Retinal pigment epithelial cell (primary cell): ENCODE measurements at regions not wholly inside any gene's neighbourhood (a gene's known extent, or its start where the extent isn't known, plus 50 kb on each side); places are given as distances from the start of the nearest gene placed in this dataset.

ENCODE experiments used
- DNase-seq: peaks from one replicate; pipeline ENCODE4 v3.0.0-alpha.2; 2010; ENCODE audit warnings: low read depth
- H3K4me3 ChIP-seq: 2 replicates; pipeline ENCODE4 v1.5.1; 2011; ENCODE audit warnings: mild to moderate bottlenecking, low read length, control low read depth, moderate library complexity
- TF ChIP-seq, protein P1 (sequence below): conservative IDR thresholded peaks from 2 replicates; pipeline ENCODE4 v1.5.1; 2011; ENCODE audit warnings: low read depth, low read length, control low read depth, inconsistent platforms

DNA sequence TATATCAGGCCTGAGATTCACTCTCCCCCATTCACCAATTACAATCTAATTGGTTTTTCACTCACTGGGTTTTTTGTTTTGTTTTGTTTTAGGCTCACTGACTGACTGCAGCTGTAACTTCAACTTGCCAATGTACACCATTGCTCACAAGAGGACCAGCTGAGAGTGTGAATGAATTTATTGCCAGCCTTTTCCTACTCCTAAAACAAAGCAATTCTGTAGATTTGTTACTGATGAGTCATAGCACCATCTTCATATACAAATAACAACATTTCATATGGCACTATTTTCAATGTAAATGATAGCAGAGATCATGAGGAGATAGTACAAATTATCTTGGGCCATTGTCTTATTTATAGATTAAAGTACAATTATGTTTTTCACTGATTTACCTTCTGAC is 76.0 kb upstream of the DPYD start:
- TF ChIP-seq, protein P1, sequence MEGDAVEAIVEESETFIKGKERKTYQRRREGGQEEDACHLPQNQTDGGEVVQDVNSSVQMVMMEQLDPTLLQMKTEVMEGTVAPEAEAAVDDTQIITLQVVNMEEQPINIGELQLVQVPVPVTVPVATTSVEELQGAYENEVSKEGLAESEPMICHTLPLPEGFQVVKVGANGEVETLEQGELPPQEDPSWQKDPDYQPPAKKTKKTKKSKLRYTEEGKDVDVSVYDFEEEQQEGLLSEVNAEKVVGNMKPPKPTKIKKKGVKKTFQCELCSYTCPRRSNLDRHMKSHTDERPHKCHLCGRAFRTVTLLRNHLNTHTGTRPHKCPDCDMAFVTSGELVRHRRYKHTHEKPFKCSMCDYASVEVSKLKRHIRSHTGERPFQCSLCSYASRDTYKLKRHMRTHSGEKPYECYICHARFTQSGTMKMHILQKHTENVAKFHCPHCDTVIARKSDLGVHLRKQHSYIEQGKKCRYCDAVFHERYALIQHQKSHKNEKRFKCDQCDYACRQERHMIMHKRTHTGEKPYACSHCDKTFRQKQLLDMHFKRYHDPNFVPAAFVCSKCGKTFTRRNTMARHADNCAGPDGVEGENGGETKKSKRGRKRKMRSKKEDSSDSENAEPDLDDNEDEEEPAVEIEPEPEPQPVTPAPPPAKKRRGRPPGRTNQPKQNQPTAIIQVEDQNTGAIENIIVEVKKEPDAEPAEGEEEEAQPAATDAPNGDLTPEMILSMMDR, result no peak

GRCh38 chr1:97989094-97989680 is 68.4 kb upstream of the DPYD start:
- DNase-seq, result no peak
- H3K4me3 ChIP-seq, result no peak overlapping the region
- TF ChIP-seq, protein P1, result no peak

More for the DNA sequence above, 76.0 kb upstream of the DPYD start:
- no peak for DNase-seq
- no peak overlapping the region for H3K4me3 ChIP-seq

DNA sequence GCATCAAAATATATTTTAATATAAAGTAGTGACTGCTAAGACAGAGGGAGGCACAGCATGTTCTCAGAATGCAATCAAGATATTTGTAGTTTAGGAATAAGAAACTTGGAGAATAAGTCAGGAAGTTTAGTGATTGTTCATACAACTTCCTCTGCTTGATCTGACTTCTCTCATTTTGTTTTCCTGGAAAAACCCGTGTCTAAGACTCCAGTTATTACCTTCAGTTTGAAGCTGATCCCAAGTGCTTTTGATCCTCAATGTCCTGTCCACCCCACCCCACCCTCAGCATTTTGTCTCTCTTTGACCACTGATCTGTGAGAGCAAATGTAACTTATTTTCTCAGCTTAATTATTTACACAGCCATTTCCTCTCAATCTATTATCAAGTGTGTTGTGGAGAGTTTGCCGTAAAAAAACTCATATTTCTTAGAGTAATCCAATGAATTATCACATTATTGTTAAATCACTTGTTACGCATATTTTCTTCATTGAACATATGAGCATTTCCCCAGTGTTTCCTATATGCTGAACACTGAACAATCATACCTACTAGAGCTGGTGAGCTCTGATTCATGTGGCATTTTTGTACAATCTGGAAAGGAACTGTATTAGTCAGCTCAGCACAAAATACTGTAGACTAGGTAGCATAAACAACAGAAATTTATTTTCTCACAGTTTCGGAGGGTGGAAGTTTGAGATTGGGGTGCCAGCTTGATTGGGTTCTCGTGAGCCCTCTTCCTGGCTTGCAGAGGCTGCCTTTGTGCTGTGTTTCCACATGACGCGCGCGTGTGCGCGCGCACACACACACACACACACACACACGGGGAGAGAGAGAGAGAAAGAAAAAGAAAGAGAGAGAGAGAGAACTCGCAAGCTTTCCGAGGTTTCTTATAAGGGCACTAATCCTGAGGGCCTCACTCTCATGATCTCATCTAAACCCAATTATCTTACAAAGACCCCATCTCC is 65.5 kb upstream of the DPYD start:
- no peak overlapping the region for H3K4me3 ChIP-seq
- TF ChIP-seq, protein P1, result no peak
- DNase-seq, result no peak

DNA sequence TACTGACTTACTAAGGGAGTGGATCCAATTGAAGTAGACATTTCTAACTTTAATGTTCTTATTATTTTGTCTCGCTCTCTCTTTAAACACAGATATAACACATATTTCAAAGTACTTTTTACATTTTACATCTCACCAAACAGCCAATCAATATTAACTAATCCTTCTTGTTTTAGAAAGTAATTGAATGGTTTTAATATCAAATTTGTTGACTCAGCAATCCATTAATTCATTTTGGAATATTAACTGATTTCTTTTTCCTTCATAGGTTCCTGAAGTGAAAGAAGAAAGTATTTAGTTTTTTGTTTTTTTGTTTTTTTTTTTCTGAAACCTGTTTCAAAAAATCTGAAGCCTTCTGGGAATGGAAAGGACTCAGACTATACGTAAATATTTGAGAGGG is 62.3 kb upstream of the DPYD start:
- DNase-seq, result no peak
- H3K4me3 ChIP-seq, result no peak overlapping the region
- TF ChIP-seq, protein P1, result no peak

DNA sequence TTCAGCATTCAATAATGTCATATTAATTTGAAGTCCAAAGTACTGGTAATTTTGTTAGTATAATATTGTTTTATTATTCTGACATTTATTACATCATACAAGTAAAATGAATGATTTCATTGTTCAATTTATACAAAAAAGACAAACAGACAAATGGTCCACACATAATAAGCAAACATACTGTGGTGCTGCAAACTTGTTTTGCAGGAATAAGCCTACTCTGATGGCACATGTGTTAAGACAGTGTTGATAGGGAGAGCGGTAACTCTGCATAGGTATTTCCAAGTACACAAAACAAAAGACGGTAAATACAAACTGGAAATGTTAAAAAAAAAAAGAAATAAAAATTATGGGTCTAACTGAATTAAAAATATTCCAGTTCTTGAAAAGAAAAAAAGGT is 59.7 kb upstream of the DPYD start:
- no peak for DNase-seq
- TF ChIP-seq, protein P1, result no peak
- no peak overlapping the region for H3K4me3 ChIP-seq

DNA sequence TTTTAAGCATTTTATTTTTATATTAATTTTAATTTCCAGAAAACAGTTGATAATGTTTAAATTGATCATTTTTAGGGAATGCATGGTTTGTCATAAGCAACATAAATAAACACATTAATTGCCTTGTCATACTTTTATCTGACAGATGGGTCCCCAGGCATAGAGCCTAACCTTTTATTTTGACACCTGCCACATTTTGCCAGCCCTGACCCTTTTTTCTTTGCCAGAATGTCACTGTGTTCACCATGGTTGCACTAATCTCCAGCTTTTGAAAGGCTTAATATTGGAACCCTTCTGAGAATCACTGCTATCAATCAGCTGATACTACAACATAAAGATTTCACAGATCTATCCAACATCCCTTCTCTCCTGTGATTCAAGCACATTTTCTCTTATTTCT is 56.0 kb upstream of the DPYD start:
- TF ChIP-seq, protein P1, result no peak
- no peak overlapping the region for H3K4me3 ChIP-seq
- no peak for DNase-seq
